Testis (tissue), 2 donors: ENCODE measurements at regions not wholly inside any gene's neighbourhood (a gene's known extent, or its start where the extent isn't known, plus 50 kb on each side); places are given as distances from the start of the nearest gene placed in this dataset.

ENCODE experiments used
- DNase-seq: peaks from one replicate; pipeline ENCODE4 v3.0.0-alpha.2; 2019
- H3K27ac ChIP-seq, 2 donors: fragments of 200-600 bp; sonication (generic); one replicate each; pipeline ENCODE4 v1.5.1; 2019
- H3K27me3 ChIP-seq: fragments of 200-600 bp; sonication (generic); one replicate; pipeline ENCODE4 v1.5.1; 2019
- H3K36me3 ChIP-seq: fragments of 200-600 bp; sonication (generic); one replicate; pipeline ENCODE4 v1.5.1; 2017; ENCODE audit warnings: low read depth; ENCODE audit errors: missing control alignments
- H3K4me1 ChIP-seq: fragments of 200-600 bp; sonication (generic); one replicate; pipeline ENCODE4 v1.5.1; 2019
- H3K4me3 ChIP-seq, 2 donors: fragments of 200-600 bp; sonication (generic); one replicate each; pipeline ENCODE4 v1.5.1; 2017 to 2019
- H3K9me3 ChIP-seq: fragments of 200-600 bp; sonication (generic); one replicate; pipeline ENCODE4 v1.5.1; 2017
- CTCF ChIP-seq, 3 experiments: fragments of 450-650 bp in 2 of 3; fragments of 200-600 bp in 1 of 3; sonication (generic) in 1 of 3; IDR thresholded peaks; one replicate each; pipeline ENCODE4 v1.5.1; 2016 to 2019; ENCODE audit warnings: antibody characterized with exemption in 3 of 3, mild to moderate bottlenecking in 2 of 3, moderate library complexity in 1 of 3
- POLR2A ChIP-seq: fragments of 450-650 bp; IDR thresholded peaks from one replicate; pipeline ENCODE4 v1.6.1; 2017; ENCODE audit warnings: antibody characterized with exemption, mild to moderate bottlenecking, moderate library complexity
- WGBS, 2 donors: methylation state at CpG; one replicate each; pipeline ENCODE4 v1.1.5; 2018; 5-methylcytosine and 5-hydroxymethylcytosine counted together
- intact Hi-C: fragments of 100-400 bp; cut with DNase I; formaldehyde crosslinking; loops from one replicate; pipeline ENCODE4 v1.15.1; 2023; ENCODE audit warnings: low total_unique reads

- Histone ChIP-seq H3K9me3 (no peaks in the 10 kb centered on the region), H3K36me3 (no peaks in the 10 kb centered on the region), H3K27me3 (no peaks in the 10 kb centered on the region), H3K27ac (no peak overlapping the region), H3K4me3 (no peak overlapping the region), H3K4me1 (no peaks in the 10 kb centered on the region)
- intact Hi-C loops = no loop called here
- TF ChIP-seq POLR2A (no peak), CTCF (IDR thresholded peaks at IDR 0.05) (no peak)
- WGBS, 2 donors = 90 to 100% methylated on average over 1 of the region's 1 CpG
- DNase-seq = no peak
Observed at GRCh38 chr18:68466672-68467071, 248.2 kb downstream of the TMX3 start.

DNA sequence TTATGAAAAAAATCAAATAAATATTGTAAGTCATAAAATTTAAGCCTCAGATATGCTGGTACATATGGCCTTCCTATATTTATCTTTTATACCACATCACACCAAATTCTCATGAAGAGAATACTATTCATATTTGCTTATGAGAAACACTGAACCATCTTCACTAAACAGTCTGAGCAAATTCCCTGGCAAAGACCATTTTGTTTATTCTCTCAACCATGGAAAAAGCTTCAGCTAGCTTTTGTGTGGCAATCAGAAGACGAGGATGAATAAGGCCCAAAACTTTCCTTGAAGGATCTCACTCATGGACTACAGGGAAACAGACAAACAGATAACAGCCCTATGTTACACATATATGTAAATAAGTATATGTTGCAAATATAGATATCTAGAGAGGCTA, 252.1 kb downstream of the TMX3 start:
- Histone ChIP-seq H3K36me3 (no peaks in the 10 kb centered on the region), H3K27ac (no peak overlapping the region), H3K27me3 (no peaks in the 10 kb centered on the region), H3K9me3 (no peaks in the 10 kb centered on the region), H3K4me1 (no peaks in the 10 kb centered on the region), H3K4me3 (no peak overlapping the region)
- DNase-seq = no peak
- intact Hi-C loops = no loop called here
- TF ChIP-seq CTCF (IDR thresholded peaks at IDR 0.05) (no peak), POLR2A (no peak)
- 80 to 87% methylated on average over 1 of the region's 1 CpG for WGBS, 2 donors

DNA sequence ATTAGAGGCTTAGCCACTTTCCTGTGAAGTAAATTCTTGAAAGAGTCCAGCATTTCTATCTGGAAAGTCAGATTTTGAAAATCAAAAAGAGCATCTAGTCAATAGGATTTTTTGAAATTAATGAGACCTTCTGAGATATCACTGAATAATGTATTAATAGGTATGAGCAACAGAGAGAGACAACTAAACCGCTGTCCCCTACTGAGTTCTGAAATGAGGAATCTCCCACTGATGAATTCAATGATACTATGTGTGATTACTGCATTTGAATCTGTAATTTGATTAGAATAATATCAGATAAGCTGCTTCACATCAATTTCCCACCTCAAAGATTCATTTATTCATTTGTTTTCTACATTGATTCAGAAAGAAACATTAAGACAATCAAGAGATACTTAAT, 252.8 kb downstream of the TMX3 start:
- no peak for DNase-seq
- Histone ChIP-seq H3K4me3 (no peak overlapping the region), H3K27ac (no peak overlapping the region), H3K27me3 (no peaks in the 10 kb centered on the region), H3K36me3 (no peaks in the 10 kb centered on the region), H3K9me3 (no peaks in the 10 kb centered on the region), H3K4me1 (no peaks in the 10 kb centered on the region)
- TF ChIP-seq POLR2A (no peak), CTCF (IDR thresholded peaks at IDR 0.05) (no peak)
- 95 to 97% methylated on average over 1 of the region's 1 CpG for WGBS, 2 donors
- intact Hi-C loops = no loop called here

DNA sequence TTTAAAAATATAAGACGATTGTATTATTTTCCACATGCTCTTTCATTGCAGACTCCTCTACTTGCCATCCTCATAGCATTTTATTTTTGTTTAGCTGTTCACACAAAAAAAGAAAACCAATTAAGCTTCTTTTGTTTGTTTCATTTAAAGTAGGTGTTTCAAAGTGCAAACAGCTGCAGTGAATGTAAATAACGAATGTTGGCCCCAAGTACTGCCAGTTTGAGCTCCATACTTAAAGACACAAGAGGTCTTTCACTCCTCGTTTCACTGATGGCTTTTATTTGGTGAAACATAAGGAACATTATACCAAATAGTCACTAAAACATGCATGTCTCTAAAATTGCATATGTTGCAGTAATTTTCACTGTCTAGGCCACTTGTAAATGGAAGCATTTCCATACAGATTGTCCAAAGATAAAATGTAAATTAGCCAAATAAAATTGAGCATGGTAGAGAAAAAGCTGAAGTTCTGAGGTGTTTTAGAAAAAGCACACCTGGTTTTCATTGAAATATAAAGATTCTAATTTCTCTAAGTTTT, 253.4 kb downstream of the TMX3 start:
- intact Hi-C loops = no loop called here
- Histone ChIP-seq H3K4me3 (no peak overlapping the region), H3K4me1 (no peaks in the 10 kb centered on the region), H3K27ac (no peak overlapping the region), H3K9me3 (no peaks in the 10 kb centered on the region), H3K36me3 (no peaks in the 10 kb centered on the region), H3K27me3 (no peaks in the 10 kb centered on the region)
- no peak for TF ChIP-seq CTCF (IDR thresholded peaks at IDR 0.05)
- no peak for TF ChIP-seq POLR2A
- DNase-seq = no peak
- WGBS, 2 donors = 49 to 63% methylated on average over 3 of the region's 3 CpGs

GRCh38 chr18:68459968-68460367, 254.9 kb downstream of the TMX3 start:
- TF ChIP-seq CTCF (IDR thresholded peaks at IDR 0.05) = no peak
- TF ChIP-seq POLR2A = no peak
- intact Hi-C loops = no loop called here
- no peaks in the 10 kb centered on the region for H3K4me1 ChIP-seq
- no peaks in the 10 kb centered on the region for H3K27me3 ChIP-seq
- no peaks in the 10 kb centered on the region for H3K36me3 ChIP-seq
- H3K9me3 ChIP-seq = no peaks in the 10 kb centered on the region
- 88 to 92% methylated on average over 12 of the region's 12 CpGs for WGBS, 2 donors
- DNase-seq = no peak
- no peak overlapping the region for H3K27ac ChIP-seq
- no peak overlapping the region for H3K4me3 ChIP-seq
